Neuronal stem cell (in vitro differentiated cells): ENCODE measurements at regions not wholly inside any gene's neighbourhood (a gene's known extent, or its start where the extent isn't known, plus 50 kb on each side); places are given as distances from the start of the nearest gene placed in this dataset.

Experiments used
- DNase-seq: peaks from one replicate; pipeline ENCODE4 v3.0.0-alpha.2; 2013; ENCODE audit warnings: low spot score
- H2AFZ ChIP-seq: one replicate; pipeline ENCODE4 v1.6.1; 2013; ENCODE audit warnings: mild to moderate bottlenecking, low read length, inconsistent platforms
- H2AK5ac ChIP-seq: 2 replicates; pipeline ENCODE4 v1.6.1; 2013; ENCODE audit warnings: low read depth, mild to moderate bottlenecking, inconsistent platforms, low read length, moderate library complexity, mixed read lengths
- H2BK120ac ChIP-seq: 2 replicates; pipeline ENCODE4 v1.6.1; 2013; ENCODE audit warnings: low read depth, mild to moderate bottlenecking, inconsistent platforms, low read length, moderate library complexity, mixed read lengths
- H2BK12ac ChIP-seq: one replicate; pipeline ENCODE4 v1.6.1; 2013; ENCODE audit warnings: low read length, inconsistent platforms
- H2BK15ac ChIP-seq: 2 replicates; pipeline ENCODE4 v1.6.1; 2013; ENCODE audit warnings: mild to moderate bottlenecking, low read length, inconsistent platforms, mixed read lengths
- H2BK5ac ChIP-seq: one replicate; pipeline ENCODE4 v1.6.1; 2013; ENCODE audit warnings: inconsistent platforms, mild to moderate bottlenecking, low read length, moderate library complexity
- H3K14ac ChIP-seq: one replicate; pipeline ENCODE4 v1.6.1; 2013; ENCODE audit warnings: low read length, inconsistent platforms
- H3K18ac ChIP-seq: 2 replicates; pipeline ENCODE4 v1.6.1; 2013; ENCODE audit warnings: low read length, inconsistent platforms
- H3K23ac ChIP-seq: 2 replicates; pipeline ENCODE4 v1.6.1; 2013; ENCODE audit warnings: low read depth, mild to moderate bottlenecking, mixed read lengths, low read length, inconsistent platforms; ENCODE audit not compliant: poor library complexity
- H3K27ac ChIP-seq: replicated peaks from 3 replicates; pipeline ENCODE4 v1.5.1; 2013; ENCODE audit warnings: low read length, inconsistent platforms
- H3K27me3 ChIP-seq, 3 experiments: 2 replicates each; pipeline ENCODE4 v1.6.1; 2013; ENCODE audit warnings: low read length in 3 of 3, mild to moderate bottlenecking in 2 of 3, inconsistent platforms in 1 of 3, low read depth in 1 of 3, mixed read lengths in 1 of 3, moderate library complexity in 1 of 3; ENCODE audit not compliant: control insufficient read depth in 3 of 3, insufficient read depth in 3 of 3
- H3K36me3 ChIP-seq, 2 donors: replicated peaks in 1 of 2; 2 replicates each; pipeline ENCODE4 v1.6.1; 2013; ENCODE audit warnings: low read length in 2 of 2; ENCODE audit not compliant: control insufficient read depth in 2 of 2, insufficient read depth in 2 of 2
- H3K4ac ChIP-seq: 2 replicates; pipeline ENCODE4 v1.6.1; 2013; ENCODE audit warnings: inconsistent platforms, mild to moderate bottlenecking, low read length, moderate library complexity
- H3K4me1 ChIP-seq, 2 donors: 1 replicate in 1 of 2; 2 replicates in 1 of 2; pipeline ENCODE4 v1.6.1; 2013; ENCODE audit warnings: low read length in 2 of 2, low read depth in 1 of 2; ENCODE audit not compliant: control insufficient read depth in 2 of 2, insufficient read depth in 1 of 2
- H3K4me2 ChIP-seq: one replicate; pipeline ENCODE4 v1.6.1; 2013; ENCODE audit warnings: mild to moderate bottlenecking, low read length, inconsistent platforms; ENCODE audit not compliant: insufficient read depth, poor library complexity, severe bottlenecking
- H3K4me3 ChIP-seq, 2 donors: 2 replicates each; pipeline ENCODE4 v1.5.1; 2013; ENCODE audit warnings: low read length in 2 of 2, mild to moderate bottlenecking in 2 of 2, inconsistent platforms in 1 of 2, moderate library complexity in 1 of 2
- H3K79me1 ChIP-seq: one replicate; pipeline ENCODE4 v1.6.1; 2013; ENCODE audit warnings: low read depth, mild to moderate bottlenecking, inconsistent platforms, low read length, moderate library complexity
- H3K9ac ChIP-seq: one replicate; pipeline ENCODE4 v1.6.1; 2013; ENCODE audit warnings: mild to moderate bottlenecking, low read depth, low read length, inconsistent platforms; ENCODE audit not compliant: poor library complexity
- H3K9me3 ChIP-seq, 2 donors: replicated peaks in 1 of 2; 2 replicates each; pipeline versions ENCODE3 to v1.6.1; 2013; ENCODE audit warnings: low read length in 2 of 2, mild to moderate bottlenecking in 2 of 2, inconsistent platforms in 1 of 2, low read depth in 1 of 2, mixed read lengths in 1 of 2, moderate library complexity in 1 of 2; ENCODE audit not compliant: control insufficient read depth in 2 of 2, insufficient read depth in 1 of 2
- H4K8ac ChIP-seq: one replicate; pipeline ENCODE4 v1.6.1; 2013; ENCODE audit warnings: low read depth, mild to moderate bottlenecking, inconsistent platforms, low read length, moderate library complexity
- H4K91ac ChIP-seq: one replicate; pipeline ENCODE4 v1.6.1; 2013; ENCODE audit warnings: low read length, low read depth, mild to moderate bottlenecking, inconsistent platforms; ENCODE audit not compliant: poor library complexity
- WGBS, 2 donors: extraction: QIAGEN DNeasy Blood & Tissue Kit; methylation state at CpG; one replicate each; pipeline ENCODE4 v1.1.7; 2013; ENCODE audit warnings: missing lambda C conversion rate in 2 of 2, mixed read lengths in 1 of 2; ENCODE audit not compliant: insufficient read length in 2 of 2, insufficient replicate concordance in 1 of 2; ENCODE audit errors: extremely low coverage in 2 of 2; 5-methylcytosine and 5-hydroxymethylcytosine counted together

GRCh38 chr3:3516996-3517395, 282.2 kb upstream of the LRRN1 start:
- H2AK5ac ChIP-seq: no peak overlapping the region
- no peaks in the 10 kb centered on the region for H3K4me1 ChIP-seq
- H4K8ac ChIP-seq: no peak overlapping the region
- H3K4me3 ChIP-seq: no peak overlapping the region
- no peak overlapping the region for H3K27ac ChIP-seq
- H3K36me3 ChIP-seq: no peaks in the 10 kb centered on the region
- no peak overlapping the region for H3K4ac ChIP-seq
- H3K14ac ChIP-seq: no peak overlapping the region
- H2BK12ac ChIP-seq: no peak overlapping the region
- H3K27me3 ChIP-seq: no peaks in the 10 kb centered on the region
- H2BK120ac ChIP-seq: no peak overlapping the region
- H3K18ac ChIP-seq: no peak overlapping the region
- H3K79me1 ChIP-seq: no peaks in the 10 kb centered on the region
- no peak overlapping the region for H3K9ac ChIP-seq
- no peak overlapping the region for H3K23ac ChIP-seq
- no peak for DNase-seq
- H3K9me3 ChIP-seq: no peaks in the 10 kb centered on the region
- no peak overlapping the region for H3K4me2 ChIP-seq
- H2AFZ ChIP-seq: no peak overlapping the region
- H2BK5ac ChIP-seq: no peak overlapping the region
- no peak overlapping the region for H4K91ac ChIP-seq
- no peak overlapping the region for H2BK15ac ChIP-seq
- WGBS, 2 donors: no CpG with 5 or more reads among the region's 4 CpGs

- Histone ChIP-seq H2AFZ (no peak overlapping the region), H3K27ac (no peak overlapping the region), H3K4ac (no peak overlapping the region), H2BK120ac (no peak overlapping the region), H3K4me2 (no peak overlapping the region), H3K27me3 (no peaks in the 10 kb centered on the region), H2BK5ac (no peak overlapping the region), H3K79me1 (no peaks in the 10 kb centered on the region), H2BK12ac (no peak overlapping the region), H3K36me3 (no peaks in the 10 kb centered on the region), H4K8ac (no peak overlapping the region), H3K14ac (no peak overlapping the region), H3K4me1 (no peaks in the 10 kb centered on the region), H3K18ac (no peak overlapping the region), H3K9ac (no peak overlapping the region), H3K23ac (no peak overlapping the region), H3K4me3 (no peak overlapping the region), H4K91ac (no peak overlapping the region), H2BK15ac (no peak overlapping the region), H3K9me3 (no peaks in the 10 kb centered on the region), H2AK5ac (no peak overlapping the region)
- DNase-seq: no peak
These were observed 282.8 kb upstream of the LRRN1 start for GRCh38 chr3:3516384-3516783.

- Histone ChIP-seq H4K91ac (no peak overlapping the region), H3K9me3 (no peaks in the 10 kb centered on the region), H3K14ac (no peak overlapping the region), H3K4me3 (no peak overlapping the region), H3K27me3 (no peaks in the 10 kb centered on the region), H3K27ac (no peak overlapping the region), H3K36me3 (no peaks in the 10 kb centered on the region), H2AFZ (no peak overlapping the region), H3K79me1 (no peaks in the 10 kb centered on the region), H3K23ac (no peak overlapping the region), H2BK15ac (no peak overlapping the region), H2BK120ac (no peak overlapping the region), H3K18ac (no peak overlapping the region), H4K8ac (no peak overlapping the region), H3K4me2 (no peak overlapping the region), H2BK12ac (no peak overlapping the region), H2BK5ac (no peak overlapping the region), H2AK5ac (no peak overlapping the region), H3K4me1 (no peaks in the 10 kb centered on the region), H3K9ac (no peak overlapping the region), H3K4ac (no peak overlapping the region)
- no CpG with 5 or more reads among the region's 6 CpGs for WGBS, 2 donors
- no peak for DNase-seq
These were observed 289.6 kb upstream of the LRRN1 start for GRCh38 chr3:3509665-3510064.

GRCh38 chr3:3504686-3505085, 294.5 kb upstream of the LRRN1 start:
- Histone ChIP-seq H2AFZ (no peak overlapping the region), H4K91ac (no peak overlapping the region), H3K36me3 (no peaks in the 10 kb centered on the region), H3K79me1 (no peaks in the 10 kb centered on the region), H2BK120ac (no peak overlapping the region), H2BK12ac (no peak overlapping the region), H3K27me3 (no peaks in the 10 kb centered on the region), H2BK5ac (no peak overlapping the region), H3K23ac (no peak overlapping the region), H3K9ac (no peak overlapping the region), H3K4me2 (no peak overlapping the region), H2BK15ac (no peak overlapping the region), H2AK5ac (no peak overlapping the region), H3K14ac (no peak overlapping the region), H3K4ac (no peak overlapping the region), H3K4me3 (no peak overlapping the region), H3K27ac (no peak overlapping the region), H3K4me1 (no peaks in the 10 kb centered on the region), H3K18ac (no peak overlapping the region), H4K8ac (no peak overlapping the region), H3K9me3 (peaks cover 0 to 2% of the 10 kb centered on the region in 2 donors)
- DNase-seq: no peak
- WGBS, 2 donors: no CpG with 5 or more reads among the region's 1 CpG
